GOT3 (cell line): ENCODE measurements at regions not wholly inside any gene's neighbourhood (a gene's known extent, or its start where the extent isn't known, plus 50 kb on each side); places are given as distances from the start of the nearest gene placed in this dataset.

Experiments used
- DNase-seq: peaks from one replicate; lab custom pipeline; 2025; ENCODE audit warnings: mixed read lengths; lab: John Stamatoyannopoulos, UW

DNA sequence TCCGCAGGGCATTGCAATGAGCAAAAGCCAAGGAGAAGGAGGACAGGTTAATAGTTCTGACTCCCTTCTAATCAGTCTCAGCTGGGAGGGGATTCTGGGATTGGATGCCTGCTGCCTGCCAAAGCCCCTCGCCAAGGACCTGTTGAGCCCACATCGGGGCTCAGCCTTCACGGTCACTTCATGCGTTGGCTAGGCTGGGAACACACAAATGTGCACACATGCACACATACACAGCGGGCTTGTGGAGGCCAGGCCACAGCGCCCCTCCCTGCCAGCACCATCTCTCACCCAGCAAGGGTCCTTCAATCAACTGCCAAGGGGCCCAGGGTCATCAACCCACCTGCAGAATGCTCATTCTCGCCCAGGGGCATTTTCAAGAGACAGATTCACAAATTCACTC lies 113.9 kb downstream of the C5orf15 start:
- DNase-seq = no peak

GRCh38 chr5:133853646-133854365 lies 114.6 kb downstream of the C5orf15 start:
- DNase-seq = no peak

DNA sequence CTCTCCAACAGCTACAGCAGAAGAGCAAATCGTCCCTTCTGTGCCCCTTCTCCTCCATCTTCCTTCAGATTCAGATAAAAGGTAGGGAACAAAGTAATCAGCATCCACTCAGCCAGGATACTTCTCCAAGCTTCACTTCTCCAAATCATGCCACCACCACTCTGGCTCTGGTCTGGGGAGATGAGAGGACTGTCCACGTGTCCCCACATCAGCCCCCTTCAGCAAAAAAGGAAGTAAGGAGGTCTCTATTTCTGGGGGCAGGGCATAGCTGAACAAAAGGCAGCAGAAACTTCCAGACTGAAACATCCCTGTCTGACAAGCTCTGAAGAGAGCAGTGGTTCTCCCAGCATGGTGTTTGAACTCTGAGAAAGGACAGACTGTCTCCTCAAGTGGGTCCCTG lies 116.9 kb downstream of the C5orf15 start:
- DNase-seq = no peak

DNA sequence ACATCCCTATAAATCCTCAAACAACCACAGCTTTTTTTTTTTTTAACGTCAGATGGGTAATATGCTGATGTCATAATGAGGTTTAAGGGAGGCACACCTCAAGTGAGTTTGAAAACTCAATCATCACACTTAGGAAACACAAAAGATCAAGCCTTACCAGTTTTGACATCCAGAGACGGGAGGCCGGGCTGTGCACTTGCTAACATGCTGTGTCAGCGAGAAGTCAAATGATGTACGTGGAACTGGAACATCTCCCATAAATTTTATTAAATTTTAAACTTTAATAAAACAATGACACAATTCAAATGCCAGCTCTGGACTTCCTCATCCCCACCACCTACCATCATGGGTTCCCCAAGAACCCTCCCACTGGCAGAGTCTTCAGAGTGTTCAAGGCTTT lies 117.6 kb downstream of the C5orf15 start:
- no peak for DNase-seq

DNA sequence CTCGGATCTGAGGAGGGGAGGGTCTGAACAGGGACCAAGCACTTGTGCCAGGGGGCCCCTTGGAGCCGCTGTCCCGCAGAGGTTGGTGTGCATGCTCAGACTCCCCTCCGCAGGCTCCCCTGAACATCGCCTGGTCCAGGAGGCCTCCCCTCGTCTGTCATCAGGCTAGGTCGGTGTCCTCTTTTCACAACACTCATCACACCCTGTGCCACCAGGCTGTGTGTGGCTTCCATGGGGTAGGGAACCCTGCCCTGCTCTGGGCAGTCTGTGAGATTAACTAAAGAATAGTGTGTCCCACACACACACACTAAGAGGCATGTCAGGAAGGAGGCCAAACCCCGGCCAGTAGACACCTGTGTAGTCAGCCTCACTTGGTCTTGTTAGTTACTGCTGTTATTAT lies 119.3 kb downstream of the C5orf15 start:
- no peak for DNase-seq

GRCh38 chr5:133848341-133848811 lies 120.0 kb downstream of the C5orf15 start:
- DNase-seq = no peak

GRCh38 chr5:133847886-133848285 lies 120.5 kb downstream of the C5orf15 start:
- no peak for DNase-seq

- no peak for DNase-seq
These were observed 121.1 kb downstream of the C5orf15 start for GRCh38 chr5:133847301-133847700.

GRCh38 chr5:133846478-133847226 lies 121.8 kb downstream of the C5orf15 start:
- no peak for DNase-seq

DNA sequence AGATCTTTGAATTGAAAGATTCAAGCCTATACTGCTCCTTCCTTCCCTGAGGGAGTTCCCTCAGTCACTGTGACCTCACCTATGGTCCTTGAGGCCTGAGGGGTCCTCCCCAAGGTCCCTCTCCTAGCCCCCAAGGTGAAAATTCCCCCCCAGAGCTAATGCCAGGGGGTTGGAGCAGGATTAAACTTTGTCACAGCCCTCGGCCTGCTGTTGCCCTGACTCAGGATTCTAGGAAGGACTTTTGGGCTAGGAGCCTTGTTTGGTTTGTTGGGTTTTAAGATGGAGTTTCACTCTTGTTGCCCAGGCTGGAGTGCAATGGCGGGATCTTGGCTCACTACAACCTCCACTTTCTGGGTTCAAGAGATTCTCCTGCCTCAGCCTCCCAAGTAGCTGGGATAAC lies 123.2 kb downstream of the C5orf15 start:
- DNase-seq = no peak

GRCh38 chr5:133844836-133845235 lies 123.6 kb downstream of the C5orf15 start:
- DNase-seq = no peak

GRCh38 chr5:133843911-133844310 lies 124.5 kb downstream of the C5orf15 start:
- no peak for DNase-seq

DNA sequence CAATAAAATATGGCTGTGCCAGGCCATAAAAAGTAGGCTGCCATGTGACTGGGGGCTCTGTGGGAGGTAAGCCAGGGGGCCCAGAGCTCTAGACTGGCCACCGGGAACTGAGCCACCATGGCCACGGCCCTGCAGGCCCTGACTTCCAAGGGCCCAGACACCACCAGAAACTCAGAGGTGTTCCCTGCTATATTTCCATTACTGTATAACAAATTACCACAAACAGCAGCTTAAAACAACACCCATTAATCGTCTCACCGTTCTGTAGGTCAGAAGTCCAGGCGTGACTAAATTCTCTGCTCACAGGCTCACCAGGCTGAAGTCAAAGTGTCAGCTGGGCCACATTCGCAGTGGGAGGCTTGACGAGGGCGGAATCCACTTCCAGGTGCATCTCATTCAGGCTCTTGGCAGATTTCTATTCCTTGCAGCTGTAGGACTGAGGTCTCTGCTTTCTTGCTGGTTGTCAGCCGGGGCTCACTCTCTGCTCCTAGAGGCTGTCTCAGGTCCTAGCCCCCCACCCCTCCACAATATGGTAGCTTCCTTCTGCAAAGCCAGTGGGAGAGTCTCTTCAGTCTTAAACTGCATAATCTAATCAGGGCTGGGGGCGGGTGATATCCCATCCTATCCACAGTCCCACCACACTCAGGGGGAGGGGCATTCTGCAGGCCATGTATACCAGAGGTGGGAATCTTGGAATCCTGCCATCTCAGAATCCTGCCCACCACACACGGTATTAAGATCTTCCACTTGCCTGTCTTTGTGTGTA lies 125.4 kb downstream of the C5orf15 start:
- no peak for DNase-seq

GRCh38 chr5:133841831-133842750 lies 126.3 kb downstream of the C5orf15 start:
- no peak for DNase-seq

GRCh38 chr5:133840168-133840567 lies 128.3 kb downstream of the C5orf15 start:
- no peak for DNase-seq

GRCh38 chr5:133839721-133840120 lies 128.7 kb downstream of the C5orf15 start:
- no peak for DNase-seq

GRCh38 chr5:133839090-133839489 lies 129.3 kb downstream of the C5orf15 start:
- no peak for DNase-seq

DNA sequence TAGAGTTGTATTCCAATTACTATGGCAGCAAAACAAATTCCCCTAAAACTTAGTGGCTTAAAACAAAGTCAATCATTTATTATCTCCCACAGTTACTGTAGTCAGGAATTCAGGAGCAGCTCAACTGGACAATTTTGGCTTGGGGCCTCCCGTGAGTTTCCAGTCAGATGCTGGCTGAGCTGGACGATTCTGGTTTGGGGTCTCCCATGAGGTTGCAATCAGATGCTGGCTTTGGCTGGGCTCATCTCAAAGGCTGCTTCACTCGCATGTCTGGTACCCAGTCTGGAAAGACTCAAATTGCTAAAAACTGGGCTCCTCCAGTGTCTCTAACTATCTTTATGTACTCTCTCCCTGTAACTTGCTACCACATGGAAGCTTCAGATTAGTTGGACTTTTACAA lies 130.1 kb downstream of the C5orf15 start:
- no peak for DNase-seq

DNA sequence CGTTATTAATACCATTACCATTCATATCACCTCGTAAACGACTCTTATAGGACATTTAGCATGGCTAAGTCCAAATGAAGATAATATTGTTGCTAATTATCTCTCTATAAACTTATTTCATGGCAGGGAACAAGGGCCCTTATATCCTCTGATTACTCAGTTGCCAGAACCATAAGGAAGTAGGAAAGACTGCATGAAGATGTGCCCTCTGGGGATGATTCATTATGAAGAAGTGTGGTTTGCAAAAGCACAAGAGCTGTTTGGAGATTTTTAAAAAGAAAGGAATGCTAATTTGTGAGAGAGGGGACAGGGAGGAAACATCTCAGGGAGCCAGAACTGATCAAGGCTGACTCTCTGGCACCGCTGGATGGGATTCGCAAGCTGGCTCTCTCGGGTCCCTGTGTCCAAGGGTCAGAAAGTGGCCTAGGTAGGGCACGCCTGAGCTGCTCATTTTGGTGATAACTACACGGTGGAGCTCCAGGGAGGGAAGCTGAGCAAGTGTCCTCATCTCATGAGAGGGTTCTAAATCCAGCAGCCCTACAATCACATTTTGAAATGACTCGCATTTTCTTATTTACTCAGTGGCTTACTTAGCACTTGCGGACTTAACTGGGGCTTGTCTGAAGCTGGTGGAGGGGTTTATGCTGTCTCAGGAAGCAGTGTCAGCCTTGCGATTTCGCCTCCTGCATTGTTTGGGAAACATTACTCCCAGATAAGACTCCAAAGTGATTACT lies 136.8 kb downstream of the C5orf15 start:
- DNase-seq = no peak

GRCh38 chr5:133830911-133831310 lies 137.5 kb downstream of the C5orf15 start:
- no peak for DNase-seq

DNA sequence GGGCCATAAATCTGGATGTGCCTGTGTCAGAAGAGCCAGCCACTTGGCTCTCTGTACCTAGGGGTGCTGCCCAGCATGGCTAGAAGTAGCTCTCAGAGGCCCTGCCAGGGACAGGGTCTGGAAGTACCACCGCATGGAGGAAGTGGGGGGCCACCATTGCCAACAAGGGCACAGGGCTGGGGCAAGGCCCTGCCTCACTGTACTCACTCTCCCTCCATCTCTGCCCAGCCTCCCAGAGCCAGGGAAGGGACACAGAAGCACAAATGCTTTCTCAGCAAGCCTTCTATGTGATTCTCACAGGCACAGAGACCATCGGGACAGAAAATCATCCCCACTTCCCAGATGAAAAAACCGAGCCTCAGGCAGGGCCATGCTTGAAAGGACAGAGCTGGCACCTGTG lies 138.1 kb downstream of the C5orf15 start:
- DNase-seq = no peak
